ENCODE measurements at regions not wholly inside any gene's neighbourhood (a gene's known extent, or its start where the extent isn't known, plus 50 kb on each side); places are given as distances from the start of the nearest gene placed in this dataset.

DNA sequence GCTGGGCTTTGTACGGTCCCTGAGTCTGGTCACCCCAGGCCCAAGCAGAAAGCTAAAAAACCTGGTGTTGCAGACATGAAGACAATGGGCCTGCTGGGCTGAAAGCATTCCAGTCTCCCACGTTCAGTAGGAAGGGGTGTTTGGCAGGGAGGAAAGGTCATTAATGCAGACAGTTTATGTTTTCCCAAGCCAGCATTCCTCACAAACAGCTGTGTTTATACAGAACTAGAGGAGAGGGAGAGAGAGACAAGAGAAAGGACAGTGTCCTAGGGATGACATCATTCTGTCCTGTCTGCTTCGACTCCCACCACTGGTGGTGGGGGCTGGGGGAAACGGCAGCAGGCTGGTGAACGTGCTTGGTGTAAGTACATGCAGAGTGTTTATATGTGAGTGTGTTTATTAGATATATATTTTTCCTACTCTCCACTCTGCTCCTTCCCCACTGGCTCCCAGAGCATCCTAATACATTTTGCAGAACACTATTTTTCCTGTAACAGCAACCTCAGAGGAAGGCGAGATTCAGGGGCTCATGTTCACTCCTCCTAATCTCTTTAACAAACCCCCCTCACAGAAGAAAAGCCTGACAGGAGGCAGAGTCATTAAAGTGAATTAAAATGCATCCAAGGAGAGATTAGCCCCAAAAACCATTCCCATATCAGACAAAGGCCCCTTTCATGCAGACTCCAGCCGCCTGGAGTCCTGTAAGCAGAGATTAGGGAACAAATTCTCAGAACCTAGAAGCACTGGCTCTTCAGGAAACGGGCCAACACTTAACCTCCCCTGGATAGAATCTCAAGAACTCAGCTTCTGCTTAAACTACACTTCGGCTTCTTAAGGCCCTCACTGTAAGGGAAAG lies 380.4 kb downstream of the TNS1 start:
- no peak overlapping the region for H3K27ac Mint-ChIP-seq
- intact Hi-C loops (cut with DNase I, micrococcal nuclease) = no loop called here
- H3K36me3 Mint-ChIP-seq (ENCODE audit: low read depth) = no peaks in the 10 kb centered on the region
- H3K4me1 Mint-ChIP-seq = no peaks in the 10 kb centered on the region
- no peaks in the 10 kb centered on the region for H3K9me3 Mint-ChIP-seq (ENCODE audit: low read depth)
- ATAC-seq = no peak
- POLR2A ChIA-PET = no interaction called here
- no peak for DNase-seq
- no peak overlapping the region for H3K4me3 Mint-ChIP-seq
- H3K27me3 Mint-ChIP-seq = no peaks in the 10 kb centered on the region
- CTCF ChIA-PET = no interaction called here

- H3K27ac Mint-ChIP-seq = no peak overlapping the region
- no peak overlapping the region for H3K4me3 Mint-ChIP-seq
- DNase-seq (no peak), ATAC-seq (no peak)
- intact Hi-C loops (cut with DNase I, micrococcal nuclease) = no loop called here
- H3K4me1 Mint-ChIP-seq = no peaks in the 10 kb centered on the region
- no peaks in the 10 kb centered on the region for H3K36me3 Mint-ChIP-seq (ENCODE audit: low read depth)
- H3K9me3 Mint-ChIP-seq (ENCODE audit: low read depth) = no peaks in the 10 kb centered on the region
- H3K27me3 Mint-ChIP-seq = no peaks in the 10 kb centered on the region
- CTCF ChIA-PET = no interaction called here
- POLR2A ChIA-PET = no interaction called here
These were observed 381.4 kb downstream of the TNS1 start for GRCh38 chr2:217621391-217621801.

DNA sequence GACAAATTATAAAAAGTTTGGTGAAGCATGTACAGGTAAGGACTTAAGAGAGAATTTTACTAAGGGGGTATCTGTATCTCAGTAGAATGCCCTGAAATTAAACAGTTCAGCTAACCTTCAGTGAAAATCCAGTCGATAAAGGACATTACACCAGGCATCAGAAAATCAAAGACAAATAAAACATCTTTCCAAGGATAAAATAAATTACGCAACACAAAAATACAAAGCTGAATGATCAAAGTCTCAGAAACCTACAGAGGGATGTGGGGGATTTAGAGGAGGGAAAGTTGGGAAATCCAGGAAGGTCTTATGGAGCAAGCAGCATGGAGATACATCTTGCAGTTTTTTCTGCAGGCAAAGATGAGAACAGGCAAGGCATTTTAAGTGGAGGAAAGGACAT lies 384.1 kb downstream of the TNS1 start:
- DNase-seq = no peak
- ChIA-PET CTCF (interaction anchor here (0.9 to 1.2 kb wide), 2 partner anchors 32 to 797 kb away, joined by 4 read pairs; no protein-coding TSS in a partner anchor), POLR2A (no interaction called here)
- ATAC-seq = no peak
- Mint-ChIP-seq H3K27ac (no peak overlapping the region), H3K27me3 (no peaks in the 10 kb centered on the region), H3K4me1 (peaks cover 13% of the 10 kb centered on the region), H3K4me3 (no peak overlapping the region), H3K9me3 (ENCODE audit: low read depth) (no peaks in the 10 kb centered on the region), H3K36me3 (ENCODE audit: low read depth) (no peaks in the 10 kb centered on the region)
- intact Hi-C loops (cut with DNase I, micrococcal nuclease) = no loop called here

DNA sequence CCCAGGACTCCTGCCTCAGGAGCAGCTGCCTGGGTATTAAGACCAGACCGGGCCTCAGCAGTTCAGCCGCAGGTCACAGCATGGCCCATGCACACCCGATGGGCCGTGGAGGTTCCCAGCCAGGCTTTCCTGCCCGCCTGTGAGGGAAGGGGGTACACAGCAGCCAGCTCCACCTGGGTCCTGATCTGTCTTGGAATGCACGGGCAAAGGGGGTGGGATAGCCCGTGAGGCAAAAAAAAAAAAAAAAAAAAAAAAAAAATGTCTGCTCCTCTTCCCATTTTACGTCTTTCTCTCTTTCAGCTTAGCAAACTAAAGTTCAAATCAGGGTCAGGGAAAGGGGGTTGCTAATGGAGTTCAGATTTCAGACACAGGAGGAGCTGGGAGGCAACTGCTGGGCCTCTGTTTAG lies 385.2 kb downstream of the TNS1 start:
- ATAC-seq (no peak), DNase-seq (no peak)
- H3K4me1 Mint-ChIP-seq = peaks cover 13% of the 10 kb centered on the region
- CTCF ChIA-PET = interaction anchor here (0.9 kb wide), 1 partner anchor 796 kb away, joined by 4 read pairs; no protein-coding TSS in a partner anchor
- POLR2A ChIA-PET = no interaction called here
- no peaks in the 10 kb centered on the region for H3K36me3 Mint-ChIP-seq (ENCODE audit: low read depth)
- H3K27me3 Mint-ChIP-seq = no peaks in the 10 kb centered on the region
- intact Hi-C loops (cut with DNase I, micrococcal nuclease) = no loop called here
- no peak overlapping the region for H3K27ac Mint-ChIP-seq
- H3K4me3 Mint-ChIP-seq = no peak overlapping the region
- H3K9me3 Mint-ChIP-seq (ENCODE audit: low read depth) = no peaks in the 10 kb centered on the region

- Mint-ChIP-seq H3K4me3 (no peak overlapping the region), H3K27ac (no peak overlapping the region), H3K27me3 (no peaks in the 10 kb centered on the region), H3K36me3 (ENCODE audit: low read depth) (no peaks in the 10 kb centered on the region), H3K9me3 (ENCODE audit: low read depth) (no peaks in the 10 kb centered on the region), H3K4me1 (peaks cover 18% of the 10 kb centered on the region)
- ATAC-seq = no peak
- DNase-seq = no peak
- ChIA-PET CTCF (no interaction called here), POLR2A (no interaction called here)
- intact Hi-C loops (cut with DNase I, micrococcal nuclease) = no loop called here
These were observed 385.9 kb downstream of the TNS1 start for GRCh38 chr2:217616936-217617335.

DNA sequence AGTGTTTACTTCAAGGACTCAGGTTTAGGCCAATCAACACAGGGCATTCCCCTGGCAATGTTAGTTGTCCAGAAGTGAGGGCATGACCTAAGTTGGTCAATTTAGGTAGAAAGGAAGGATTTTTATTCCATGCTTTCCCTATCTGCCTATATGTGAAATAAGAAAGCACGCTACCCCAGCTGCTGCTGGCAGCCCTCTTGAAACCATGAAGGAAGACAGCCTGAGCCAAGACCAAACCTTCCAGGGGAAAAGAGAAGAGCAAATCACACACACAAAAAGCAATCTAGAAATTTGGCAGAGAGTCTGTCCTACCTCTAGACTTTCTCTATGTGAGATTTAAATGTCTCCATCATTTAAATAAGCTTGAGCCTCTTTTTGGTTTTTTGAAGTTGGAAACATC lies 387.6 kb downstream of the TNS1 start:
- ChIA-PET POLR2A (no interaction called here), CTCF (interaction anchor here (0.7 kb wide), 2 partner anchors 96 to 239 kb away, joined by 3 read pairs; no protein-coding TSS in a partner anchor)
- intact Hi-C loops (cut with DNase I, micrococcal nuclease) = no loop called here
- DNase-seq (no peak), ATAC-seq (no peak)
- no peak overlapping the region for H3K4me3 Mint-ChIP-seq
- H3K4me1 Mint-ChIP-seq = peaks cover 36% of the 10 kb centered on the region
- H3K27ac Mint-ChIP-seq = peak overlapping the region; percentile 39
- no peaks in the 10 kb centered on the region for H3K9me3 Mint-ChIP-seq (ENCODE audit: low read depth)
- H3K27me3 Mint-ChIP-seq = no peaks in the 10 kb centered on the region
- no peaks in the 10 kb centered on the region for H3K36me3 Mint-ChIP-seq (ENCODE audit: low read depth)

DNA sequence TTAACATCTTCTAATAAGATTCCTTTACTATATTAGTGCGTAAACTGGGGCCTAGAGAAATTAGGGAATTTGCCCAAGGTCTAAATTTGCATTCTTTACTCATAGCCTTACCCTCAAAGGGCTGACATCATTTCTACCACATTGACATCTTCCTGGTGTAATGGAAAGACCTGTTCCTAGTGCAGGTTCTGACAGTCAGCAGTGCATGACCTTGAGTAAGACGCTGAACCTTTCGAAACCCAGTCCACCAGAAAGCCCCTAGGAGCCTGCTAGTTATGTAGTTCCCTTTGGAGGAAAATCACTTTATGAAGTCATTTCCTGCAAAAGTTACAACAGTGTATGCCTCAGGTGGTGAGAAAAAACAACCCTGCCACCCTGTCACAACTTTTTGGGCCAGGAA lies 388.3 kb downstream of the TNS1 start:
- CTCF ChIA-PET = no interaction called here
- intact Hi-C loops (cut with DNase I, micrococcal nuclease) = loop anchor here in 1 of 2 experiments (5.0 kb wide), 1 partner anchor 392 kb away; no protein-coding TSS in a partner anchor
- ATAC-seq = peak; percentile 27

GRCh38 chr2:217614096-217614495 lies 388.7 kb downstream of the TNS1 start:
- CTCF ChIA-PET = no interaction called here
- POLR2A ChIA-PET = no interaction called here
- Mint-ChIP-seq H3K4me1 (peaks cover 46% of the 10 kb centered on the region), H3K27me3 (no peaks in the 10 kb centered on the region), H3K27ac (no peak overlapping the region), H3K9me3 (ENCODE audit: low read depth) (no peaks in the 10 kb centered on the region), H3K36me3 (ENCODE audit: low read depth) (no peaks in the 10 kb centered on the region), H3K4me3 (no peak overlapping the region)
- ATAC-seq (no peak), DNase-seq (no peak)
- intact Hi-C loops (cut with DNase I, micrococcal nuclease) = loop anchor here in 1 of 2 experiments (5.0 kb wide), 1 partner anchor 392 kb away; no protein-coding TSS in a partner anchor

More for the DNA sequence above, 388.3 kb downstream of the TNS1 start:
- Mint-ChIP-seq H3K36me3 (ENCODE audit: low read depth) (no peaks in the 10 kb centered on the region), H3K4me1 (peaks cover 42% of the 10 kb centered on the region), H3K4me3 (no peak overlapping the region), H3K9me3 (ENCODE audit: low read depth) (no peaks in the 10 kb centered on the region), H3K27me3 (no peaks in the 10 kb centered on the region), H3K27ac (no peak overlapping the region)
- peak; percentile 30 for DNase-seq
- POLR2A ChIA-PET = no interaction called here

DNA sequence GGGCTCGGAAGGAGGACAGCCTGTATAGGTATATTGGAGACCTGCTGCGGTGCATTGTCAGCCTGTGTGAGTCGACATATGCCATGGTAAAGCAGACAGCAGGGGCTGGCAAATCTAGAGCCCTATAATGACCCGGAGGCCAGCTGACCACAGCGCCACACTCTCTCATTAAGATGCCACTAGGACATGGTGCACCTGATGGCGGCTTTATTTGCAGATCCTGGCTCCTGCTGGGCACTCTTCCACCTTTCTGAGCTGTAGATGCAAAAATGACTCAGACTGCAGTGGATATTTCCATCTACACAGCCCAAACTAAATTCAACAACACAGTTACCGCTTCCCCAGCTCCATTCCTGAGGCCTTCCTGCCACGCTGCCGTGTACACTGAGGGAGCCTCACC lies 389.9 kb downstream of the TNS1 start:
- intact Hi-C loops (cut with DNase I, micrococcal nuclease) = loop anchor here in 1 of 2 experiments (5.0 kb wide), 1 partner anchor 391 kb away; no protein-coding TSS in a partner anchor
- CTCF ChIA-PET = no interaction called here
- H3K27me3 Mint-ChIP-seq = no peaks in the 10 kb centered on the region

GRCh38 chr2:217612211-217612610 lies 390.6 kb downstream of the TNS1 start:
- POLR2A ChIA-PET = no interaction called here
- H3K9me3 Mint-ChIP-seq (ENCODE audit: low read depth) = no peaks in the 10 kb centered on the region
- ATAC-seq = no peak
- CTCF ChIA-PET = no interaction called here
- no peak overlapping the region for H3K4me3 Mint-ChIP-seq
- no peak for DNase-seq
- intact Hi-C loops (cut with DNase I, micrococcal nuclease) = loop anchor here in 1 of 2 experiments (5.0 kb wide), 1 partner anchor 390 kb away; no protein-coding TSS in a partner anchor
- H3K27me3 Mint-ChIP-seq = no peaks in the 10 kb centered on the region
- H3K4me1 Mint-ChIP-seq = peaks cover 50% of the 10 kb centered on the region
- no peaks in the 10 kb centered on the region for H3K36me3 Mint-ChIP-seq (ENCODE audit: low read depth)
- H3K27ac Mint-ChIP-seq = peak overlapping the region; percentile 88

More for the DNA sequence above, 389.9 kb downstream of the TNS1 start:
- POLR2A ChIA-PET = no interaction called here
- no peak for DNase-seq
- Mint-ChIP-seq H3K4me3 (no peak overlapping the region), H3K27ac (no peak overlapping the region), H3K4me1 (peaks cover 50% of the 10 kb centered on the region), H3K9me3 (ENCODE audit: low read depth) (no peaks in the 10 kb centered on the region), H3K36me3 (ENCODE audit: low read depth) (no peaks in the 10 kb centered on the region)
- ATAC-seq = no peak

GRCh38 chr2:217611626-217612127 lies 391.1 kb downstream of the TNS1 start:
- Mint-ChIP-seq H3K27ac (peak overlapping the region; percentile 88), H3K9me3 (ENCODE audit: low read depth) (no peaks in the 10 kb centered on the region), H3K36me3 (ENCODE audit: low read depth) (no peaks in the 10 kb centered on the region), H3K4me1 (peaks cover 54% of the 10 kb centered on the region), H3K27me3 (no peaks in the 10 kb centered on the region), H3K4me3 (no peak overlapping the region)
- ATAC-seq (no peak), DNase-seq (no peak)
- POLR2A ChIA-PET = no interaction called here
- intact Hi-C loops (cut with DNase I, micrococcal nuclease) = loop anchor here in 1 of 2 experiments (5.0 kb wide), 1 partner anchor 389 kb away; no protein-coding TSS in a partner anchor
- CTCF ChIA-PET = no interaction called here

DNA sequence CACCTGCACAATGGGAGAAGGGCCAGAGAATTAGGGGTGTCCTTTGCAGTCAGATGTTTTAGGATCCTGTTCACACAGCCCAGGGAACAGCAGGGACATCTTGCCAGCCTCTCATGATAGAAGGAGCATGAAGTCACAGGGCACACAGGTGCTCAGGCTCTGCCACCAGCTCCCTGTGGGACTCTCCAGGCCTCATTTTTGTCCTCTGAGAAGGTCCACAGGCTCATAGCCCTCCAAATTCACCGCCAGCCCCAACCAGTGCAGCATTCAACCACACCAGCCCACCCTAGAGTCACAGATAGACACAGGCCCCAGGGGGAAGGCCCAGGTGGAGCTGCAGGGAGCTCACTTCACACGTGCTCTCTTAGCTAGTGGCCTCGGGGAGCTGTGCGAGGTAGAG lies 391.7 kb downstream of the TNS1 start:
- ATAC-seq (peak; percentile 1), DNase-seq (peak; percentile 9)
- H3K4me1 Mint-ChIP-seq = peaks cover 59% of the 10 kb centered on the region
- H3K4me3 Mint-ChIP-seq = no peak overlapping the region
- H3K9me3 Mint-ChIP-seq (ENCODE audit: low read depth) = no peaks in the 10 kb centered on the region
- no peaks in the 10 kb centered on the region for H3K27me3 Mint-ChIP-seq
- intact Hi-C loops (cut with DNase I, micrococcal nuclease) = loop anchor here in 1 of 2 experiments (5.0 kb wide), 1 partner anchor 389 kb away; no protein-coding TSS in a partner anchor
- ChIA-PET CTCF (interaction anchor here (0.6 to 1.0 kb wide), 3 partner anchors 40 to 144 kb away, joined by 3 to 4 read pairs (median 3); no protein-coding TSS in a partner anchor), POLR2A (no interaction called here)
- peak overlapping the region; percentile 88 for H3K27ac Mint-ChIP-seq
- no peaks in the 10 kb centered on the region for H3K36me3 Mint-ChIP-seq (ENCODE audit: low read depth)

Data from activated CD4-positive, alpha-beta T cell treated with anti-CD3 and anti-CD28 coated beads for 36 hours (primary cell).